ENCODE measurements at regions not wholly inside any gene's neighbourhood (a gene's known extent, or its start where the extent isn't known, plus 50 kb on each side); places are given as distances from the start of the nearest gene placed in this dataset.

- DNase-seq (ENCODE audit: low read depth): no peak
These were observed 331.5 kb downstream of the SLC4A3 start for GRCh38 chr2:219958941-219959340.

- no peak for DNase-seq (ENCODE audit: low read depth)
These were observed 332.0 kb downstream of the SLC4A3 start for GRCh38 chr2:219959471-219959870.

- no peak for DNase-seq (ENCODE audit: low read depth)
These were observed 334.6 kb downstream of the SLC4A3 start for GRCh38 chr2:219961947-219962498.

GRCh38 chr2:219962801-219963200 is 335.4 kb downstream of the SLC4A3 start:
- DNase-seq (ENCODE audit: low read depth): no peak

- DNase-seq (ENCODE audit: low read depth): no peak
These were observed 338.1 kb downstream of the SLC4A3 start for GRCh38 chr2:219965287-219966194.

GRCh38 chr2:219967247-219968245 is 340.1 kb downstream of the SLC4A3 start:
- no peak for DNase-seq (ENCODE audit: low read depth)

- DNase-seq (ENCODE audit: low read depth): no peak
These were observed 341.4 kb downstream of the SLC4A3 start for GRCh38 chr2:219968685-219969345.

- no peak for DNase-seq (ENCODE audit: low read depth)
These were observed 342.1 kb downstream of the SLC4A3 start for GRCh38 chr2:219969508-219969907.

GRCh38 chr2:219973136-219973535 is 345.7 kb downstream of the SLC4A3 start:
- DNase-seq (ENCODE audit: low read depth): no peak

- DNase-seq (ENCODE audit: low read depth): no peak
These were observed 349.4 kb downstream of the SLC4A3 start for GRCh38 chr2:219976871-219977270.

- no peak for DNase-seq (ENCODE audit: low read depth)
These were observed 353.2 kb downstream of the SLC4A3 start for GRCh38 chr2:219980638-219981037.

- no peak for DNase-seq (ENCODE audit: low read depth)
These were observed 356.4 kb downstream of the SLC4A3 start for GRCh38 chr2:219983836-219984235.

GRCh38 chr2:219985017-219985416 is 357.6 kb downstream of the SLC4A3 start:
- no peak for DNase-seq (ENCODE audit: low read depth)

- DNase-seq (ENCODE audit: low read depth): no peak
These were observed 360.4 kb downstream of the SLC4A3 start for GRCh38 chr2:219987830-219988229.

- DNase-seq (ENCODE audit: low read depth): no peak
These were observed 362.3 kb downstream of the SLC4A3 start for GRCh38 chr2:219989744-219990143.

GRCh38 chr2:219991116-219991515 is 363.7 kb downstream of the SLC4A3 start:
- DNase-seq (ENCODE audit: low read depth): no peak

- no peak for DNase-seq (ENCODE audit: low read depth)
These were observed 368.0 kb downstream of the SLC4A3 start for GRCh38 chr2:219995399-219995798.

- no peak for DNase-seq (ENCODE audit: low read depth)
These were observed 368.7 kb downstream of the SLC4A3 start for GRCh38 chr2:219995991-219996765.

- no peak for DNase-seq (ENCODE audit: low read depth)
These were observed 370.0 kb downstream of the SLC4A3 start for GRCh38 chr2:219997341-219997851.

- no peak for DNase-seq (ENCODE audit: low read depth)
These were observed 370.7 kb downstream of the SLC4A3 start for GRCh38 chr2:219998107-219998506.

- DNase-seq (ENCODE audit: low read depth): no peak
These were observed 371.3 kb downstream of the SLC4A3 start for GRCh38 chr2:219998714-219999227.
